Mucosa of gallbladder (tissue), 1 donor: ENCODE measurements at regions not wholly inside any gene's neighbourhood (a gene's known extent, or its start where the extent isn't known, plus 50 kb on each side); places are given as distances from the start of the nearest gene placed in this dataset.
A peak's percentile ranks its signal among the peaks of the same experiment; 100 is the strongest.
"Not testable (repeated sequence)": the region's sequence is repeated elsewhere in the genome, so short reads cannot be mapped to it uniquely, and the experiment has no call there.

Experiments
- DNase-seq: peaks from one replicate; pipeline ENCODE4 v3.0.0-alpha.2; 2020; ENCODE audit warnings: low spot score
- donor health status: DM: no; HTN: no; CAD: no.

GRCh38 chr7:111676167-111676566 lies 113.9 kb upstream of the IMMP2L start:
- DNase-seq: no peak

GRCh38 chr7:111672901-111673300 lies 110.6 kb upstream of the IMMP2L start:
- DNase-seq: no peak

GRCh38 chr7:111671927-111672326 lies 109.6 kb upstream of the IMMP2L start:
- DNase-seq: no peak

GRCh38 chr7:111668711-111669110 lies 106.4 kb upstream of the IMMP2L start:
- DNase-seq: no peak

GRCh38 chr7:111667488-111667887 lies 105.2 kb upstream of the IMMP2L start:
- no peak for DNase-seq

GRCh38 chr7:111666260-111666659 lies 104.0 kb upstream of the IMMP2L start:
- DNase-seq: no peak

GRCh38 chr7:111663771-111664170 lies 101.5 kb upstream of the IMMP2L start:
- DNase-seq: no peak

- DNase-seq: no peak
Observed at GRCh38 chr7:111662386-111662785, 100.1 kb upstream of the IMMP2L start.

- DNase-seq: no peak
Observed at GRCh38 chr7:111660478-111660877, 98.2 kb upstream of the IMMP2L start.

GRCh38 chr7:111658546-111658945 lies 96.3 kb upstream of the IMMP2L start:
- no peak for DNase-seq

GRCh38 chr7:111657018-111657417 lies 94.7 kb upstream of the IMMP2L start:
- DNase-seq: no peak

GRCh38 chr7:111654343-111654742 lies 92.1 kb upstream of the IMMP2L start:
- DNase-seq: no peak

GRCh38 chr7:111653846-111654245 lies 91.6 kb upstream of the IMMP2L start:
- no peak for DNase-seq

- peak; percentile 13 for DNase-seq
Observed at GRCh38 chr7:111650456-111650999, 88.2 kb upstream of the IMMP2L start.

- DNase-seq: no peak
Observed at GRCh38 chr7:111647881-111648280, 85.6 kb upstream of the IMMP2L start.

- not testable (repeated sequence) for DNase-seq
Observed at GRCh38 chr7:111644595-111644994, 82.3 kb upstream of the IMMP2L start.

GRCh38 chr7:111642373-111642772 lies 80.1 kb upstream of the IMMP2L start:
- DNase-seq: no peak

- no peak for DNase-seq
Observed at GRCh38 chr7:111640416-111640815, 78.1 kb upstream of the IMMP2L start.

GRCh38 chr7:111639934-111640333 lies 77.6 kb upstream of the IMMP2L start:
- no peak for DNase-seq

- no peak for DNase-seq
Observed at GRCh38 chr7:111638078-111638477, 75.8 kb upstream of the IMMP2L start.

- DNase-seq: no peak
Observed at GRCh38 chr7:111633878-111634277, 71.6 kb upstream of the IMMP2L start.

GRCh38 chr7:111630862-111631261 lies 68.6 kb upstream of the IMMP2L start:
- no peak for DNase-seq

- DNase-seq: no peak
Observed at GRCh38 chr7:111622084-111622483, 59.8 kb upstream of the IMMP2L start.
